ENCODE measurements at regions not wholly inside any gene's neighbourhood (a gene's known extent, or its start where the extent isn't known, plus 50 kb on each side); places are given as distances from the start of the nearest gene placed in this dataset.
"Not testable (repeated sequence)": the region's sequence is repeated elsewhere in the genome, so short reads cannot be mapped to it uniquely, and the experiment has no call there.

- DNase-seq, result no peak
Measured at GRCh38 chr1:182259968-182260367, 131.6 kb downstream of the GLUL start.

DNA sequence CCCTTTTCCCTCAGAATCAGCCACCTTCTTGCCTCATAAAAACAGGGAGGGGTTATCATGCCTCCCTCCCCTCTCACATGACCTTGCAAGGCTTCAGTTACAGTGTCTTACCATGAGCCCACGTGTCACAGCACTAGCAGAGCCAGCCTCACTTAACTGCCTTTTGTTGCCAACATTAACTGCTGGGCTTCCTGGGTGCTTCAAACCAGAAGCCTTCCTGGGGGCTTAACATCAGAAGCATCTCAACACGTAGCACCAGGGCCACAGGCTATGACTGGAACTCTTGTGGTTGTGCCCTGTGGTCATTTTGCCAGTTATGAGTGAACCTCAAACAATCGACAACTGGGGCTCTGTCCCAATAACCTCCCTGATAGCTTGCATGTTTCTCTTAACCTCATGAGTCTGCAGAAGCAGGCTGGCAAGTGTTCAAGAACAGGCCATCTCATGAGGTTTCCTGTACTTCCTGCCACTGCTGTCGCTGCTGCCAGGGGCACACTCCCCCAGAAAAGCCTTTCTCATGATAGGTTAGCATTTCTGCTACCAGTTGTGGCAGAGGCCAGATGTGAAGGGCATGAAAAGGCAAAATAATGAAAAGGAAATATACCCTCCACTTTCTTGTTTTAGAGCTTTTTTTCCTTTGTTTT is 132.2 kb downstream of the GLUL start:
- DNase-seq, result peak; percentile 68

DNA sequence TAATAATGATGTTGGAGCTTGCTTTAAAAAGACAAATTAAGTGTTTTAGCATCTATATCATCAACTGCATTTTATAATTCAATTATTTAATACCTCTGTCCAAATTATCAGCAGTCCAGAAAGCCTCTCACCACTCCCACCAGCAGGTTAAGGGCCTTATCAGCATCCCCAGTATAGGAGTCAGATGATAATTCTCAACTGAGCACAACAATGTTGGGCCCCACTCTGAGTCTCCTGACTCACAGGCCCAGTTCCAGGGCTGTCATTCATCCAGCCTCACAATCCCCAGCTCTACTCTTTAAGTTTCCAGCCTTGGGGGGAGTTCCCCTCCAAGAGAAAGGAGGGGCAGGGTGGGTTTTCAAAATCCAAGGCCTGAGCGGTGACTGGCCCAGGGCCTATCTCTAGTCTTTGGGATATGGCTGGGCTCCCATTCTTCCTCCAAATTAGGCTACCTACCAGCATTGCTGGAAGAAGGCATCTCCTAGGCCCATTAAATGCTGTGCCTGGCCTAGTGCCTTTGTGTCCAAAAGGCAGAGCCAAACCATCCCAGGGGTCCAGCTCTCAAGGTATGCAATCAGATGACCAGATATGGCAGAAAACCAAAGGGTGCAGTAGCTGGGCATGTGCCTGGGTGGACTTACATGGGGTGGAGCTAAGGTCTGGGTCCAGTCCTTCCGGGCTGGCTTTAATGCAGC is 134.1 kb downstream of the GLUL start:
- DNase-seq, result no peak

DNA sequence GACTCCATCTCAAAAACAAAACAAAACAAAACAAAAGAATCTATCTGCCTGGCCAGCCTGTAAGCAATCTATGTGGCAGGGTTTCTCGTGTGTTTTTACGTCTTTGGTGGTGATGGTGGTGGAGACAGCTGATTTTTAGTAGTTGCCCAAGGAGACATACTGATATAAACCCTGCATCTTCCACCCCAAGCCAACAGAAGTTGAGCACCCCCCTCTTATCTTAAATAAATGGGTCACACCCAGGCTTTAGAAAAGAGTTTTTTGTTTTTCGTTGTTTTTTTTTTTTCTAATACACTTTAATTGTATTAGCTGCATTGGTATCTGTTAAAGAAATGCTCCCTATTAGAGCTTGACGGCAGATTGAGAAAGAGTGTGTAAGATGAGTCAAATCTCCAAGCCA is 134.7 kb downstream of the GLUL start:
- no peak for DNase-seq

DNA sequence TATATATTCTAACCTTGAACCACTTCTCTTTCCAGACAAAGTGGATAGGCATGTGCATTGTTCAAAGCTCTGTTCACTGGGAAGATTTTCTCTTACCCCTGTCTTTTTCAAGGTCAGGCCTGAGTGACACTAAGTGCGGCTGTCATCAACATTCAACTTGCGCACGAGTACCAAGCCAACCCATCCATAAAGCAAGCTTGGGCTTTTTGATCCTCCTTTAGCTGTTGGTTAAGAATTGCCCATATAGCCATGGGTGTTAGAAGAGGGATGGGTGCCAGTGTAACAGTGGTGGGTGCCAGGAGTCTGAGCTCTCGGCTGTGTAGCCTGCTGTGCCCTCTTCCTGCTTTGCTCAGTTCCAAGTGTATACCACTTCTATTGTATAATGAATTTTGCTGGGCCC is 136.1 kb downstream of the GLUL start:
- DNase-seq, result no peak

DNA sequence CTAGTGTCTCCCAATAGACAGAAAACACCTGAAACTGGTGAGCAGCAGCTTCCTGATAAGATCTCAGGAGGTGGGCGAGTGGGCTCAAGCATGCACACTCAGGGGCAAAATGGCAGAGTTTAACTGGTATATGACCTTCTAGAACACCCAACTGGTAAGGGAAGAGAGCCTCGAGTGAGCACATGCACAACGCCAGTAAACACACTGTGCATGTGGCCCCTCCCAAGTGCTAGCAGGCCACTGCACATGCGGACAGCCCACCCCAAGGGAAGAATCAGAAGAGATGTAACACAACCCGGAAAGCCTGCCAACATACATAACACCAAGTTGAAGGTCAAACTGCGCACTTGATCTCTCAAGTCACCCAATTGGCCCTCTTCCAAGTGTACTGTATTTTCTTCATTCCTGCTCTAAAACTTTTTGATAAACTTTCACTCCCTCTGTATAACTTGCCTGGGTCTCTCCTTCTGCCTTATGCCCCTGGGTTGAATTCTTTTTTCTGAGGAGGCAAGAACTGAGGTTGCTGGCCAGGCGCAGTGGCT is 138.2 kb downstream of the GLUL start:
- DNase-seq, result no peak

GRCh38 chr1:182251561-182251960 is 140.0 kb downstream of the GLUL start:
- no peak for DNase-seq

- peak; percentile 92 for DNase-seq
Measured at GRCh38 chr1:182249201-182249676, 142.4 kb downstream of the GLUL start.

- DNase-seq, result no peak
Measured at GRCh38 chr1:182248721-182249120, 142.9 kb downstream of the GLUL start.

DNA sequence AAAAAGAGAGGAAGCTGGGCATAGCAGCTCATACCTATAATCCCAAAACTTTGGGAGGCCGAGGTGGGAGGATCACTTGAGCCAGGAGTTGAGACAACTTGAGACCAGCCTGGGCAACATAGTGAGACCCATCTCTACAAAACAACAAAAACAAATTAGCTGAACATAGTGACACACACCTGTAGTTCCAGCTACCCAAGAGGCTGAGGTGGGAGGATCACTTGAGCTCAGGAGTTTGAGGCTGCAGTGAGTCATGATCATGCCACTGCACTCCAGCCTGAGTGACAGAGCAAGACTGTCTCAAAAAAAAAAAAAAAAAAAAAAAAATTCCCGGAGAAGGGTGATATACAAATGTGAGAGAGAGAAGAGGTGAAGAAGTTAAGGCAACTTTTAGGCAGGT is 143.8 kb downstream of the GLUL start:
- DNase-seq, result not testable (repeated sequence)

- DNase-seq, result no peak
Measured at GRCh38 chr1:182246783-182247182, 144.8 kb downstream of the GLUL start.

- DNase-seq, result no peak
Measured at GRCh38 chr1:182245040-182245439, 146.6 kb downstream of the GLUL start.

- no peak for DNase-seq
Measured at GRCh38 chr1:182244451-182244850, 147.1 kb downstream of the GLUL start.

- DNase-seq, result no peak
Measured at GRCh38 chr1:182242641-182243040, 148.9 kb downstream of the GLUL start.

- DNase-seq, result no peak
Measured at GRCh38 chr1:182240085-182240484, 151.5 kb downstream of the GLUL start.

GRCh38 chr1:182238421-182238820 is 153.2 kb downstream of the GLUL start:
- no peak for DNase-seq

DNA sequence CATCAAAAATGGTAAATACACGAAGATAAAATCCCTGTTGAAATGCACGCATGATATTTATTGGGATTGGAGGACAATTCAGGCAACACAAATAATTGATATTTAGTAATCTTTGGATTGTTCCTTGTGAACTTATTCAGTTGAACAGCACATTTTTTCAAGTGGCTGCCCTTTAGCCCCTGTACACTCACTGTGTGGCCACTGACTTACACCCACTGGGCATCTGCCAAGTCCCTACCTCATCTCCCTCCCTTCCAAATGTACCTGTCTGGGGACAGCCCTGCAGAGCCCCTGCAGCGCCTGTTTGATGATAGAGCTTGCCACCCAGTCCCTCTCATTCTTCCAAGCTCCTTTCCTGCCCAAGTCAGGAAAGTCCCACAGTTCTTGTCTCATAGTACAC is 154.3 kb downstream of the GLUL start:
- DNase-seq, result no peak

- DNase-seq, result no peak
Measured at GRCh38 chr1:182236651-182237077, 154.9 kb downstream of the GLUL start.

GRCh38 chr1:182235952-182236650 is 155.5 kb downstream of the GLUL start:
- DNase-seq, result peak; percentile 100

DNA sequence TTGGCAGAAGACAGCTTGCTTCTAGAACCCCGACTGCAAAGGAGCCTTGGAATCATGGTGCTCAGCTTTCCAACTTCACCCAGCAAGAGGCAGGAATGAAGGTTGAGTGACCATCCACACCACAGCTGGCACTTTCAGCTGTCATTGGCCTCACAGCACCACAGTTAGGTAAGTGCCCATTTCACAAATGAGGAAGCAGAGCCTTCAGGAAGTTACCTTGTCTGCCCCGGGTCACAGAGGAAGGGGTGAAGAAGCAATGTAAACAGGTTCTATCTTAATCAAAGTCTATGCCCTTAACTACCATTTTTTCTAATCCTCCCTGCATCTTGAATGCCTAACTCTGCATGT is 156.0 kb downstream of the GLUL start:
- no peak for DNase-seq

- peak; percentile 92 for DNase-seq
Measured at GRCh38 chr1:182229921-182230491, 161.6 kb downstream of the GLUL start.

DNA sequence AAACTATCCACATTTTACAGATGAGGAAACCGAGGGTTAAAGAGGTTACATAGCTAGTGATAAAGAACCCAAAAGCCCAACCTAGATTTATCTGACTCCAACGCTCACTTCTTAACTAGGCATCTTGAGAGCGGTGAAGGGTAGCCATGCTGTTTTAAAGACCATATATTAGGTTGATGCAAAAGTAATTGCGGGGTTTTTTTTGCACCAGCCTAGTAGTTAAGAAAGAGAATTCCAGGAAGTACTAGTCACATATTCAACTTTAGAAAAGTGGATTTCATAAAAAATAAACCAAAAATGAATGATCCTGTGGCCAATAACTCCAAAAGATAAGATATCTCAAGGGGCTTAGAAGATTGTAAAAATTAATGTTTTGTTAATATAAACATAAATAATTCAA is 162.1 kb downstream of the GLUL start:
- no peak for DNase-seq

DNA sequence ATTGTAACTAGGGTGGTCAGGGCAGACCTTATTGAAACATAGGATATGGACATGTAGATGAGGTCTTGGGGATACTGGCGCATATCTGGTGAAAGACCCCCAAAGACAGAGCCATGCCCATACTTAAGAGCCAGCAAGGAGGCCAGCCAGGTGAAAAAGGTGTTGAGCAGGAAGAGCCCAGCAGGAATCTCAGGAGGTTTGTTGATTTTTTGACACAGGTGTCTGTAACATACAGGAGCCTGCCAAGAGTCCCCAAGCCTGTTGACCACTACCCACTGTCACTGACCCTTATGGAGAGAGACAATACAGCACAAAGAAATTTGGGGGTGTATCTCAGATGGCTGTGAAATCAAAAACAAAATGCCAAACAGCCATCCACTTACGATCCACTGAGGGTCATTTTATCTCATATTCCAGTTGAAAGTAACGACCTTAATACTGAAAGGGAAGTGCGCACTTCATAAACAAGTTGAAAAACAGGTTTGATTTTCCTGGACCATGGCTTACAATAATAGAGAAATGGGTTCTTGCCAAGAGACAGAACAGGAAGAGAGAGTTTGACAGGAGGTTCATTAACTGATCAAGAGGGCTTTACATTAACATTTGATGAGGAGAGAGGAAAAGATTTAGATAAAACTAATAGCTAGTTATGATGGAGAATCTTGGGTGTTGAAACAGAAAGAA is 163.6 kb downstream of the GLUL start:
- DNase-seq, result peak; percentile 96

Data from DMS153 (cell line).